ENCODE measurements at regions not wholly inside any gene's neighbourhood (a gene's known extent, or its start where the extent isn't known, plus 50 kb on each side); places are given as distances from the start of the nearest gene placed in this dataset.

DNA sequence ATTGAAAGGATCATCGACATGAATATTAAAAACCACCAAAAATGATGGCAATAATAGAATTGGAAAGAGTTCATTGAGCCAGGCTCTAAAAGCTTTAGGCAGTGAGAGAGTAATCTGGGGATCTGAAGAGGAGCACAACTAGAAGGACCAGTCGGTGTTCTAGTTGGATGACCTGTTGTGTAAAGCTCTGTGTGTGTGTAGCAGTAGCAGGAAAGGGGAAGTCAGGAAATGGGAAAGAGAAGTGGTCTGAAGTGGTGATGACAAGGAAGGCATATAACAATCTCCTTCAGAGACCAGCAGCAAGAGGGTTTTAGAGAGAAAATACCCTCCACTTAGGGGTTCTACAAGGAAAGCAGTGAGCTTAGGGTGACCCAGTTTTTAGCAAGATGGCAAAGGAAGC lies 539.2 kb downstream of the HTR7 start:
- TF ChIP-seq, protein P1, sequence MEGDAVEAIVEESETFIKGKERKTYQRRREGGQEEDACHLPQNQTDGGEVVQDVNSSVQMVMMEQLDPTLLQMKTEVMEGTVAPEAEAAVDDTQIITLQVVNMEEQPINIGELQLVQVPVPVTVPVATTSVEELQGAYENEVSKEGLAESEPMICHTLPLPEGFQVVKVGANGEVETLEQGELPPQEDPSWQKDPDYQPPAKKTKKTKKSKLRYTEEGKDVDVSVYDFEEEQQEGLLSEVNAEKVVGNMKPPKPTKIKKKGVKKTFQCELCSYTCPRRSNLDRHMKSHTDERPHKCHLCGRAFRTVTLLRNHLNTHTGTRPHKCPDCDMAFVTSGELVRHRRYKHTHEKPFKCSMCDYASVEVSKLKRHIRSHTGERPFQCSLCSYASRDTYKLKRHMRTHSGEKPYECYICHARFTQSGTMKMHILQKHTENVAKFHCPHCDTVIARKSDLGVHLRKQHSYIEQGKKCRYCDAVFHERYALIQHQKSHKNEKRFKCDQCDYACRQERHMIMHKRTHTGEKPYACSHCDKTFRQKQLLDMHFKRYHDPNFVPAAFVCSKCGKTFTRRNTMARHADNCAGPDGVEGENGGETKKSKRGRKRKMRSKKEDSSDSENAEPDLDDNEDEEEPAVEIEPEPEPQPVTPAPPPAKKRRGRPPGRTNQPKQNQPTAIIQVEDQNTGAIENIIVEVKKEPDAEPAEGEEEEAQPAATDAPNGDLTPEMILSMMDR (conservative IDR thresholded peaks at IDR 0.05 in 1 of 2, IDR thresholded peaks at IDR 0.05 in 1 of 2; ENCODE audit: low read depth in 1 of 2, low read length in 2 of 2) = no peak
- TF ChIP-seq EZH2 (IDR thresholded peaks at IDR 0.05; ENCODE audit: low read length, missing control alignments) = no peak

Measured in fibroblast of lung (primary cell).